ENCODE measurements at regions not wholly inside any gene's neighbourhood (a gene's known extent, or its start where the extent isn't known, plus 50 kb on each side); places are given as distances from the start of the nearest gene placed in this dataset.

GRCh38 chr1:232274999-232275710 lies 354.8 kb downstream of the SIPA1L2 start:
- H3K4me3 Mint-ChIP-seq, result no peak overlapping the region

GRCh38 chr1:232274236-232274855 lies 355.6 kb downstream of the SIPA1L2 start:
- Histone ChIP-seq H3K9ac (no peak overlapping the region), H2AFZ (replicated peaks) (no peak overlapping the region), H3F3A (ENCODE audit: low read depth) (no peaks in the 10 kb centered on the region), H3K36me3 (no peaks in the 10 kb centered on the region), H3K9me3 (ENCODE audit: low read depth) (no peaks in the 10 kb centered on the region), H3K27ac (no peak overlapping the region), H4K20me1 (ENCODE audit: low read depth) (no peaks in the 10 kb centered on the region), H3K4me2 (no peak overlapping the region), H3K27me3 (no peaks in the 10 kb centered on the region), H3K79me2 (ENCODE audit: low read depth) (no peaks in the 10 kb centered on the region), H3K4me1 (peaks cover 10% of the 10 kb centered on the region), H3K4me3 (no peak overlapping the region)
- TF ChIP-seq EZH2phosphoT487 (IDR thresholded peaks at IDR 0.05), result no peak
- TF ChIP-seq CTCF (IDR thresholded peaks at IDR 0.05), result no peak
- TF ChIP-seq EZH2 (IDR thresholded peaks at IDR 0.05), result no peak
- no peaks in the 10 kb centered on the region for H3K36me3 Mint-ChIP-seq
- no peaks in the 10 kb centered on the region for H3K9me3 Mint-ChIP-seq
- no peak for DNase-seq (ENCODE audit: low spot score)
- H3K27ac Mint-ChIP-seq, result no peak overlapping the region
- peaks cover 11% of the 10 kb centered on the region for H3K4me1 Mint-ChIP-seq
- H3K27me3 Mint-ChIP-seq (ENCODE audit: insufficient read depth, low read depth), result peaks cover 11% of the 10 kb centered on the region
- H3K4me3 Mint-ChIP-seq, result no peak overlapping the region

More at GRCh38 chr1:232274999-232275710, 354.8 kb downstream of the SIPA1L2 start:
- no peaks in the 10 kb centered on the region for H3K36me3 ChIP-seq
- H4K20me1 ChIP-seq (ENCODE audit: low read depth), result no peaks in the 10 kb centered on the region
- H3K9me3 ChIP-seq (ENCODE audit: low read depth), result no peaks in the 10 kb centered on the region
- H3F3A ChIP-seq (ENCODE audit: low read depth), result no peaks in the 10 kb centered on the region
- H3K9me3 Mint-ChIP-seq, result no peaks in the 10 kb centered on the region
- no peaks in the 10 kb centered on the region for H3K79me2 ChIP-seq (ENCODE audit: low read depth)
- no peak for TF ChIP-seq CTCF (IDR thresholded peaks at IDR 0.05)
- no peak for TF ChIP-seq EZH2phosphoT487 (IDR thresholded peaks at IDR 0.05)
- TF ChIP-seq EZH2 (IDR thresholded peaks at IDR 0.05), result no peak
- DNase-seq (ENCODE audit: low spot score), result no peak
- H3K4me1 Mint-ChIP-seq, result peaks cover 18% of the 10 kb centered on the region
- no peak overlapping the region for H3K9ac ChIP-seq
- no peak overlapping the region for H3K27ac Mint-ChIP-seq
- no peak overlapping the region for H3K4me2 ChIP-seq
- H3K4me1 ChIP-seq, result peaks cover 17% of the 10 kb centered on the region
- H3K27me3 ChIP-seq, result no peaks in the 10 kb centered on the region
- no peaks in the 10 kb centered on the region for H3K36me3 Mint-ChIP-seq
- H2AFZ ChIP-seq (replicated peaks), result no peak overlapping the region
- no peak overlapping the region for H3K27ac ChIP-seq
- no peak overlapping the region for H3K4me3 ChIP-seq
- peaks cover 9% of the 10 kb centered on the region for H3K27me3 Mint-ChIP-seq (ENCODE audit: insufficient read depth, low read depth)

- Histone ChIP-seq H3K9ac (no peak overlapping the region), H3K79me2 (ENCODE audit: low read depth) (no peaks in the 10 kb centered on the region), H3F3A (ENCODE audit: low read depth) (no peaks in the 10 kb centered on the region), H3K4me1 (no peaks in the 10 kb centered on the region), H3K4me3 (no peak overlapping the region), H3K36me3 (no peaks in the 10 kb centered on the region), H3K4me2 (no peak overlapping the region), H3K27me3 (no peaks in the 10 kb centered on the region), H2AFZ (replicated peaks) (no peak overlapping the region), H3K9me3 (ENCODE audit: low read depth) (no peaks in the 10 kb centered on the region), H3K27ac (no peak overlapping the region), H4K20me1 (ENCODE audit: low read depth) (no peaks in the 10 kb centered on the region)
- no peaks in the 10 kb centered on the region for H3K4me1 Mint-ChIP-seq
- DNase-seq (ENCODE audit: low spot score), result no peak
- peaks cover 4% of the 10 kb centered on the region for H3K27me3 Mint-ChIP-seq (ENCODE audit: insufficient read depth, low read depth)
- H3K36me3 Mint-ChIP-seq, result no peaks in the 10 kb centered on the region
- no peak overlapping the region for H3K27ac Mint-ChIP-seq
- H3K9me3 Mint-ChIP-seq, result no peaks in the 10 kb centered on the region
- TF ChIP-seq CTCF (IDR thresholded peaks at IDR 0.05), result no peak
- no peak for TF ChIP-seq EZH2 (IDR thresholded peaks at IDR 0.05)
- TF ChIP-seq EZH2phosphoT487 (IDR thresholded peaks at IDR 0.05), result no peak
- no peak overlapping the region for H3K4me3 Mint-ChIP-seq
Measured at GRCh38 chr1:232273011-232273410, 356.9 kb downstream of the SIPA1L2 start.
